ENCODE measurements at regions not wholly inside any gene's neighbourhood (a gene's known extent, or its start where the extent isn't known, plus 50 kb on each side); places are given as distances from the start of the nearest gene placed in this dataset.

DNA sequence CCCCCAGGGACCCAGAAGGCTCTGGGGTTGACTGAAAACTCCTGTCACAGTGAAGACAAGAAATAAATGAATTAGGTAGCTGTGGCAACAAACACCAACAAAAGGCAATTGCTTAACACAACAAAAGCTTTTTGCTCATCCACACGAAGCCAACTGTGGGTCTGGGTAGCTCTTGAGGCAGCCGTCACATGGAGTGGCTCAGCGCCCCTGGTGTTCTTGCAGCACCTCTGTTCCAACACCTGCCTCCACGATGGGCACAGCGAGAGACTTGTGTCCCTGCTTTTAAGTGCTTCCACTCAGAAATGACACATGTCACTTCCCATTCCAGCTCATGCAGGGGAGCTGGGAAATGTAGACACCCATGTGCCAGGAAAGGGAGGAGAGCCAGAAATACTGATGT lies 364.5 kb upstream of the DUSP10 start:
- Mint-ChIP-seq H3K27ac (ENCODE audit: unreplicated experiment) (no peak overlapping the region), H3K36me3 (ENCODE audit: insufficient read depth, unreplicated experiment) (peaks cover 3% of the 10 kb centered on the region), H3K27me3 (ENCODE audit: unreplicated experiment) (no peaks in the 10 kb centered on the region), H3K4me3 (ENCODE audit: low read depth, unreplicated experiment) (no peak overlapping the region), H3K4me1 (ENCODE audit: low read depth, unreplicated experiment) (peaks cover 39% of the 10 kb centered on the region), H3K9me3 (ENCODE audit: low read depth, unreplicated experiment) (no peaks in the 10 kb centered on the region)
- no peak for DNase-seq
- intact Hi-C loops (cut with micrococcal nuclease; ENCODE audit: unreplicated experiment): loop anchor here (5.0 kb wide), 1 partner anchor 346 kb away; no protein-coding TSS in a partner anchor
- CTCF ChIA-PET: interaction anchor here (0.7 to 2.8 kb wide), 2 partner anchors 10 to 156 kb away, joined by 3 to 12 read pairs; no protein-coding TSS in a partner anchor
- TF ChIP-seq, protein P1, sequence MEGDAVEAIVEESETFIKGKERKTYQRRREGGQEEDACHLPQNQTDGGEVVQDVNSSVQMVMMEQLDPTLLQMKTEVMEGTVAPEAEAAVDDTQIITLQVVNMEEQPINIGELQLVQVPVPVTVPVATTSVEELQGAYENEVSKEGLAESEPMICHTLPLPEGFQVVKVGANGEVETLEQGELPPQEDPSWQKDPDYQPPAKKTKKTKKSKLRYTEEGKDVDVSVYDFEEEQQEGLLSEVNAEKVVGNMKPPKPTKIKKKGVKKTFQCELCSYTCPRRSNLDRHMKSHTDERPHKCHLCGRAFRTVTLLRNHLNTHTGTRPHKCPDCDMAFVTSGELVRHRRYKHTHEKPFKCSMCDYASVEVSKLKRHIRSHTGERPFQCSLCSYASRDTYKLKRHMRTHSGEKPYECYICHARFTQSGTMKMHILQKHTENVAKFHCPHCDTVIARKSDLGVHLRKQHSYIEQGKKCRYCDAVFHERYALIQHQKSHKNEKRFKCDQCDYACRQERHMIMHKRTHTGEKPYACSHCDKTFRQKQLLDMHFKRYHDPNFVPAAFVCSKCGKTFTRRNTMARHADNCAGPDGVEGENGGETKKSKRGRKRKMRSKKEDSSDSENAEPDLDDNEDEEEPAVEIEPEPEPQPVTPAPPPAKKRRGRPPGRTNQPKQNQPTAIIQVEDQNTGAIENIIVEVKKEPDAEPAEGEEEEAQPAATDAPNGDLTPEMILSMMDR (IDR thresholded peaks at IDR 0.05; ENCODE audit: unreplicated experiment): no peak
- BruUV-seq (replicated peaks): no TSS peak

DNA sequence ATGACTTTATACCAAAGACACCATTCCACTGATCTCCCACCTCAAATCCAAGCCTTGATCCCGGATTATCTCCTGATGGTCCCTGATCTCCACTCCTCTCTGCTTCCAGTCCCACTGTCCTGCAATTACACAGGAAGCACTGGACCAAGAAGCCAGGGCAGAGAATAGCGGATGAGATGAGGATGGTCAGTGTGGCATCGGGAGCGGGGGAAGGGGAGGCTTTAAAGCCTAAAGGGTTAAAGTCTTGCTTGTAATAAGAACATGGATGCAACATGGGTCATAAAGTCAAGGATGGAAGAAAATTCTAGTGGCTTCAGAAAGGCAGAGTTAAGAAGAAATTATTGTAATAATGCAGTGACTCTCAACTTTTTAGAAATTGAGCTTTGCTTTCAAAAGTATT lies 364.0 kb upstream of the DUSP10 start:
- Mint-ChIP-seq H3K27ac (ENCODE audit: unreplicated experiment) (peak overlapping the region; percentile 25), H3K36me3 (ENCODE audit: insufficient read depth, unreplicated experiment) (peaks cover 3% of the 10 kb centered on the region), H3K27me3 (ENCODE audit: unreplicated experiment) (no peaks in the 10 kb centered on the region), H3K4me1 (ENCODE audit: low read depth, unreplicated experiment) (peaks cover 39% of the 10 kb centered on the region), H3K4me3 (ENCODE audit: low read depth, unreplicated experiment) (no peak overlapping the region), H3K9me3 (ENCODE audit: low read depth, unreplicated experiment) (no peaks in the 10 kb centered on the region)
- BruUV-seq (replicated peaks): no TSS peak
- CTCF ChIA-PET: interaction anchor here (0.7 to 2.8 kb wide), 7 partner anchors 9 to 628 kb away, joined by 3 to 12 read pairs (median 3); no protein-coding TSS in a partner anchor
- TF ChIP-seq, protein P1 (IDR thresholded peaks at IDR 0.05; ENCODE audit: unreplicated experiment): no peak
- no peak for DNase-seq
- intact Hi-C loops (cut with micrococcal nuclease; ENCODE audit: unreplicated experiment): loop anchor here (1.0 to 5.0 kb wide), 2 partner anchors 9 to 346 kb away; no protein-coding TSS in a partner anchor

DNA sequence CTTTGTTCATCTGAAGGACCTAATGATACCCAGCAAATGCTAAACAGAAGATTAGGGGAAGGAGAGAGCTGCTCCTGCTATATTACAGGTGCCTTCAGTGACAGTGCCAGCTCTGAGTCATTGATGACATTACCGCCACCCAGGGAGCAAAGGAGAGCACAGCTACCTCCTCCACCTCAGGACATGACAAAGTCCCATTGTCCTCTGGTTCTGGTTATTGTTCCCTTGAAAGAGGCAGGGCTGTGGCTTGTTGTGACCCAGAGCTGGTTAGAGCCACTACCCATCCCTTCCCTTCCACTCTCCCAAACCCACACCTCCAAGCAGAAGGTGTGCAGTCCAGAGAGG lies 363.5 kb upstream of the DUSP10 start:
- peak overlapping the region; percentile 25 for H3K27ac Mint-ChIP-seq (ENCODE audit: unreplicated experiment)
- H3K9me3 Mint-ChIP-seq (ENCODE audit: low read depth, unreplicated experiment): no peaks in the 10 kb centered on the region
- no TSS peak for BruUV-seq (replicated peaks)
- CTCF ChIA-PET: interaction anchor here (0.6 to 2.8 kb wide), 8 partner anchors 9 to 628 kb away, joined by 3 to 12 read pairs (median 4); no protein-coding TSS in a partner anchor
- H3K27me3 Mint-ChIP-seq (ENCODE audit: unreplicated experiment): no peaks in the 10 kb centered on the region
- H3K36me3 Mint-ChIP-seq (ENCODE audit: insufficient read depth, unreplicated experiment): peaks cover 3% of the 10 kb centered on the region
- H3K4me3 Mint-ChIP-seq (ENCODE audit: low read depth, unreplicated experiment): no peak overlapping the region
- intact Hi-C loops (cut with micrococcal nuclease; ENCODE audit: unreplicated experiment): loop anchor here (1.0 to 5.0 kb wide), 2 partner anchors 8 to 347 kb away; no protein-coding TSS in a partner anchor
- peak; percentile 74 for DNase-seq
- peaks cover 39% of the 10 kb centered on the region for H3K4me1 Mint-ChIP-seq (ENCODE audit: low read depth, unreplicated experiment)
- TF ChIP-seq, protein P1 (IDR thresholded peaks at IDR 0.05; ENCODE audit: unreplicated experiment): no peak

DNA sequence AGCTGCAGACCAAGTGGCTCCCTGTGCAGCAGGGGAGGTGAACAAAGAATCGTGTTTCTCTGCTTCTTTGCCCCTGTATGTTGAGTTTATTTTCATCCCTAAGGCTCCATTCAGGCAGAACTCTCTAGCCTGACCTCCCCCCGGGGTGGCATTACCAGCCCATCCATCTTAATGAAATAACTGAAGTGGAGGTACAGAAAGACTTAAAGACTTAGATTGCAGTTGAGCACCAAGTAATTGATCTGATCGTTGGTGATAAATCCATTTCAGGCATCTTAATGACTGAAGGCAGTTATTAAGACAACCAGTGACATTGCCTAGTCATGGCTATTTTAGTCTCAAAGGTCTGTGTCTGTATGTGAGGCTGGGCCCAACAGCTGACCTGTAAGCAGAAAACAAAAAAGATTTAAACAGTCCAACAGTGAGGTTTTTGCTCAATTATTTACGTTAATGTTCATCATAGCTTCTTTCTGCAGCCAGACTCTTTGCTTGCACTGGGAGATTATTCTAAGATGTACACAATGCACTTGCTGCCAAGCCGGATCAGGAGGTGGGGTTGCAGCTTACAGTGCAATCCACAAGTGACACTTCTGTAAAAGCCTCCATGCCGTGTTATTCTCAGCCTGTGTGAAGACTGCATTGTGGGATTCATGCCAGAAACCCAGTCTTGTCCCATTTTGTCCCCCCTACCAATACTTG lies 363.0 kb upstream of the DUSP10 start:
- intact Hi-C loops (cut with micrococcal nuclease; ENCODE audit: unreplicated experiment): loop anchor here (1.0 to 5.0 kb wide), 2 partner anchors 8 to 347 kb away; no protein-coding TSS in a partner anchor
- CTCF ChIA-PET: interaction anchor here (0.6 to 2.8 kb wide), 9 partner anchors 8 to 627 kb away, joined by 3 to 12 read pairs (median 4); partner anchors contain the start of gene DUSP10
- TF ChIP-seq, protein P1 (IDR thresholded peaks at IDR 0.05; ENCODE audit: unreplicated experiment): no peak
- Mint-ChIP-seq H3K9me3 (ENCODE audit: low read depth, unreplicated experiment) (no peaks in the 10 kb centered on the region), H3K27me3 (ENCODE audit: unreplicated experiment) (no peaks in the 10 kb centered on the region), H3K36me3 (ENCODE audit: insufficient read depth, unreplicated experiment) (peaks cover 3% of the 10 kb centered on the region), H3K27ac (ENCODE audit: unreplicated experiment) (no peak overlapping the region), H3K4me3 (ENCODE audit: low read depth, unreplicated experiment) (no peak overlapping the region), H3K4me1 (ENCODE audit: low read depth, unreplicated experiment) (peaks cover 39% of the 10 kb centered on the region)
- DNase-seq: peak; percentile 24
- no TSS peak for BruUV-seq (replicated peaks)

All from Calu3 (cell line).